Amniotic epithelial cell (primary cell): ENCODE measurements at regions not wholly inside any gene's neighbourhood (a gene's known extent, or its start where the extent isn't known, plus 50 kb on each side); places are given as distances from the start of the nearest gene placed in this dataset.
"Not testable (repeated sequence)": the region's sequence is repeated elsewhere in the genome, so short reads cannot be mapped to it uniquely, and the experiment has no call there.

Source experiments
- DNase-seq: peaks from one replicate; pipeline ENCODE4 v3.0.0-alpha.2; 2010; ENCODE audit warnings: low read depth

- no peak for DNase-seq
Observed at GRCh38 chr16:60681043-60681442, 1355.2 kb downstream of the CDH8 start.

- DNase-seq, result no peak
Observed at GRCh38 chr16:60675022-60675421, 1361.2 kb downstream of the CDH8 start.

- DNase-seq, result no peak
Observed at GRCh38 chr16:60674241-60674640, 1362.0 kb downstream of the CDH8 start.

- no peak for DNase-seq
Observed at GRCh38 chr16:60655514-60656153, 1380.6 kb downstream of the CDH8 start.

- DNase-seq, result no peak
Observed at GRCh38 chr16:60651346-60651745, 1384.9 kb downstream of the CDH8 start.

GRCh38 chr16:60648290-60648689 is 1387.9 kb downstream of the CDH8 start:
- no peak for DNase-seq

- not testable (repeated sequence) for DNase-seq
Observed at GRCh38 chr16:60647388-60647787, 1388.8 kb downstream of the CDH8 start.

GRCh38 chr16:60646631-60647030 is 1389.6 kb downstream of the CDH8 start:
- DNase-seq, result no peak

- no peak for DNase-seq
Observed at GRCh38 chr16:60645541-60645940, 1390.7 kb downstream of the CDH8 start.

- DNase-seq, result no peak
Observed at GRCh38 chr16:60642956-60643355, 1393.3 kb downstream of the CDH8 start.

GRCh38 chr16:60641067-60641665 is 1395.1 kb downstream of the CDH8 start:
- no peak for DNase-seq

GRCh38 chr16:60640038-60640437 is 1396.2 kb downstream of the CDH8 start:
- no peak for DNase-seq

- not testable (repeated sequence) for DNase-seq
Observed at GRCh38 chr16:60636636-60637035, 1399.6 kb downstream of the CDH8 start.

GRCh38 chr16:60636117-60636516 is 1400.1 kb downstream of the CDH8 start:
- DNase-seq, result no peak

- no peak for DNase-seq
Observed at GRCh38 chr16:60635548-60635947, 1400.7 kb downstream of the CDH8 start.

GRCh38 chr16:60611844-60612243 is 1424.4 kb downstream of the CDH8 start:
- no peak for DNase-seq

GRCh38 chr16:60608971-60609370 is 1427.3 kb downstream of the CDH8 start:
- DNase-seq, result no peak

GRCh38 chr16:60605652-60606051 is 1430.6 kb downstream of the CDH8 start:
- not testable (repeated sequence) for DNase-seq

- DNase-seq, result no peak
Observed at GRCh38 chr16:60605176-60605575, 1431.1 kb downstream of the CDH8 start.

GRCh38 chr16:60586493-60586892 is 1449.7 kb downstream of the CDH8 start:
- DNase-seq, result no peak

GRCh38 chr16:60582528-60582927 is 1453.7 kb downstream of the CDH8 start:
- no peak for DNase-seq

- DNase-seq, result no peak
Observed at GRCh38 chr16:60566901-60567300, 1469.3 kb downstream of the CDH8 start.

- DNase-seq, result no peak
Observed at GRCh38 chr16:60564588-60564987, 1471.7 kb downstream of the CDH8 start.

- DNase-seq, result no peak
Observed at GRCh38 chr16:60563166-60563565, 1473.1 kb downstream of the CDH8 start.
